OCI-LY1 (cell line): ENCODE measurements at regions not wholly inside any gene's neighbourhood (a gene's known extent, or its start where the extent isn't known, plus 50 kb on each side); places are given as distances from the start of the nearest gene placed in this dataset.

Experiments
- H2AFZ ChIP-seq: fragments of 200-600 bp; sonication (generic), shearing (Covaris generic); 2 replicates; pipeline ENCODE4 v1.6.0; 2014; ENCODE audit warnings: antibody characterized with exemption, mild to moderate bottlenecking, low read length
- H3F3A ChIP-seq: fragments of 200-600 bp; sonication (generic), shearing (Covaris generic); 2 replicates; pipeline ENCODE4 v1.6.0; 2014; ENCODE audit warnings: mild to moderate bottlenecking, antibody characterized with exemption, low read length, moderate library complexity; ENCODE audit not compliant: insufficient read depth
- H3K27ac ChIP-seq: fragments of 200-600 bp; sonication (generic); 2 replicates; pipeline ENCODE4 v1.5.1; 2014; ENCODE audit warnings: low read length, mixed run types, mild to moderate bottlenecking, low read depth; ENCODE audit not compliant: poor library complexity, severe bottlenecking
- H3K27me3 ChIP-seq: fragments of 200-600 bp; sonication (generic); 2 replicates; pipeline ENCODE4 v1.6.0; 2014; ENCODE audit warnings: antibody characterized with exemption, mild to moderate bottlenecking, low read length, moderate library complexity; ENCODE audit not compliant: insufficient read depth
- H3K36me3 ChIP-seq: fragments of 200-600 bp; sonication (generic); 2 replicates; pipeline ENCODE4 v1.6.1; 2014; ENCODE audit warnings: mild to moderate bottlenecking, antibody characterized with exemption, low read length, moderate library complexity, mixed read lengths; ENCODE audit not compliant: insufficient read depth
- H3K4me1 ChIP-seq: fragments of 200-600 bp; sonication (generic); 2 replicates; pipeline ENCODE4 v1.5.1; 2014; ENCODE audit warnings: mild to moderate bottlenecking, low read length, moderate library complexity; ENCODE audit not compliant: insufficient read depth, severe bottlenecking
- H3K4me2 ChIP-seq: fragments of 200-600 bp; sonication (generic), shearing (Covaris generic); 2 replicates; pipeline ENCODE4 v1.6.1; 2014; ENCODE audit warnings: low read length
- H3K4me3 ChIP-seq: fragments of 200-600 bp; sonication (generic); 2 replicates; pipeline ENCODE4 v1.5.1; 2014; ENCODE audit warnings: low read length, low read depth, mild to moderate bottlenecking, mixed read lengths; ENCODE audit not compliant: poor library complexity, severe bottlenecking
- H3K79me2 ChIP-seq: fragments of 200-600 bp; shearing (Covaris generic); 2 replicates; pipeline ENCODE4 v1.6.1; 2016; ENCODE audit warnings: mixed run types, low read length, mixed read lengths; ENCODE audit not compliant: insufficient read depth
- H3K9ac ChIP-seq: fragments of 200-600 bp; sonication (generic), shearing (Covaris generic); 2 replicates; pipeline ENCODE4 v1.6.1; 2014; ENCODE audit warnings: mild to moderate bottlenecking, low read length, mixed read lengths
- H3K9me2 ChIP-seq: fragments of 200-600 bp; sonication (generic), shearing (Covaris generic); 2 replicates; pipeline ENCODE4 v1.6.1; 2014; ENCODE audit warnings: low read depth, mild to moderate bottlenecking, low read length, mixed read lengths
- H3K9me3 ChIP-seq: fragments of 200-600 bp; shearing (Covaris generic); 2 replicates; pipeline ENCODE4 v1.6.1; 2014; ENCODE audit warnings: low read length, mixed read lengths
- H4K20me1 ChIP-seq: fragments of 200-600 bp; sonication (generic), shearing (Covaris generic); 2 replicates; pipeline ENCODE4 v1.6.0; 2016; ENCODE audit warnings: mild to moderate bottlenecking, low read length; ENCODE audit not compliant: insufficient read depth
- CTCF ChIP-seq: fragments of 200-600 bp; sonication (generic), shearing (Covaris generic); IDR thresholded peaks from 2 replicates; pipeline ENCODE4 v1.5.1; 2017; ENCODE audit warnings: mild to moderate bottlenecking, antibody characterized with exemption, low read length, moderate library complexity, mixed read lengths
- EZH2 ChIP-seq: fragments of 200-600 bp; sonication (generic), shearing (Covaris generic); IDR thresholded peaks from 2 replicates; pipeline ENCODE4 v1.8.0; 2017; ENCODE audit warnings: borderline replicate concordance, mixed run types, mild to moderate bottlenecking, antibody characterized with exemption, low read length, moderate library complexity, mixed read lengths

DNA sequence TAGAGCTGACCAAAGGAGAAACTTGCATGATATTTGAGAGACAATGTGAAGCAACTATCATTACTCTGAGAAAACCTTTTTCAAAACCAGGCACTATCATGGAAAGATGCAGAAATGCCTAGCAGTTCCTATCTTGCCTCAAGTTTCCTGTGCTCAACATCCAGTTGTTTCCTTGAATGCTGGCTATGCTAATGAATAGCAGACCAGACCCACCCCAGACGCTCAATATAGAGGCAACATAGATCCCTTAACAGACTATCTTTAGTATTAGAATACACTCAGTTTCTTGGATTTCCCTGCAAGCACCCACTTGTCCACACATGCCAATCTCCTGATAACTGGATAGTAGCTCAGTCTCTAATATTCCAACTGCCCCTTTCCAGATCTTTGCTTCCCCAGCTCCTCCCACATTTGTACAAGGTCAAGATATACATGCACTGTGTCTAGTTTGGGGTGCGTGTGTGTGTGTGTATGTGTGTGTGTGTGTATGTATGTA is 93.3 kb upstream of the PCSK5 start:
- Histone ChIP-seq H4K20me1 (no peaks in the 10 kb centered on the region), H3K79me2 (no peaks in the 10 kb centered on the region), H3K4me1 (no peaks in the 10 kb centered on the region), H2AFZ (no peak overlapping the region), H3F3A (no peaks in the 10 kb centered on the region), H3K36me3 (no peaks in the 10 kb centered on the region), H3K9me2 (no peaks in the 10 kb centered on the region), H3K27ac (no peak overlapping the region), H3K4me3 (no peak overlapping the region), H3K27me3 (no peaks in the 10 kb centered on the region), H3K9ac (no peak overlapping the region), H3K4me2 (no peak overlapping the region), H3K9me3 (no peaks in the 10 kb centered on the region)
- no peak for TF ChIP-seq CTCF
- TF ChIP-seq EZH2, result no peak

GRCh38 chr9:75798505-75798904 is 92.0 kb upstream of the PCSK5 start:
- Histone ChIP-seq H3K9me3 (no peaks in the 10 kb centered on the region), H3K79me2 (no peaks in the 10 kb centered on the region), H3K9me2 (no peaks in the 10 kb centered on the region), H3K36me3 (no peaks in the 10 kb centered on the region), H3K9ac (no peak overlapping the region), H3K4me3 (no peak overlapping the region), H4K20me1 (no peaks in the 10 kb centered on the region), H3K4me2 (no peak overlapping the region), H3F3A (no peaks in the 10 kb centered on the region), H3K4me1 (no peaks in the 10 kb centered on the region), H3K27ac (no peak overlapping the region), H2AFZ (no peak overlapping the region), H3K27me3 (no peaks in the 10 kb centered on the region)
- no peak for TF ChIP-seq EZH2
- TF ChIP-seq CTCF, result no peak

GRCh38 chr9:75803130-75803529 is 87.3 kb upstream of the PCSK5 start:
- H3K4me2 ChIP-seq, result no peak overlapping the region

More at GRCh38 chr9:75803130-75803529, 87.3 kb upstream of the PCSK5 start:
- H3F3A ChIP-seq, result no peaks in the 10 kb centered on the region
- no peaks in the 10 kb centered on the region for H3K9me2 ChIP-seq
- no peaks in the 10 kb centered on the region for H3K9me3 ChIP-seq
- no peaks in the 10 kb centered on the region for H3K79me2 ChIP-seq
- H3K27me3 ChIP-seq, result no peaks in the 10 kb centered on the region
- TF ChIP-seq CTCF (no peak), EZH2 (no peak)
- H3K4me1 ChIP-seq, result no peaks in the 10 kb centered on the region
- H4K20me1 ChIP-seq, result no peaks in the 10 kb centered on the region
- no peaks in the 10 kb centered on the region for H3K36me3 ChIP-seq
- no peak overlapping the region for H3K27ac ChIP-seq
- H3K9ac ChIP-seq, result no peak overlapping the region
- no peak overlapping the region for H3K4me3 ChIP-seq
- H2AFZ ChIP-seq, result no peak overlapping the region
